GM18502 (cell line): ENCODE measurements at regions not wholly inside any gene's neighbourhood (a gene's known extent, or its start where the extent isn't known, plus 50 kb on each side); places are given as distances from the start of the nearest gene placed in this dataset.

Experiments used
- ATAC-seq: cut with Tn5 transposase; IDR thresholded peaks from one replicate; pipeline ENCODE4 v1.9.1; 2021; ENCODE audit warnings: mild to moderate bottlenecking; ENCODE audit not compliant: unreplicated experiment, poor library complexity

GRCh38 chr9:81141961-81142360 is 547.4 kb downstream of the TLE1 start:
- ATAC-seq, result no peak

- ATAC-seq, result no peak
Observed at GRCh38 chr9:81137976-81138568, 551.3 kb downstream of the TLE1 start.

- ATAC-seq, result no peak
Observed at GRCh38 chr9:81132796-81133195, 556.6 kb downstream of the TLE1 start.

- ATAC-seq, result no peak
Observed at GRCh38 chr9:81132318-81132717, 557.0 kb downstream of the TLE1 start.

- ATAC-seq, result no peak
Observed at GRCh38 chr9:81128701-81129100, 560.6 kb downstream of the TLE1 start.

- no peak for ATAC-seq
Observed at GRCh38 chr9:81125446-81126092, 563.8 kb downstream of the TLE1 start.

GRCh38 chr9:81123526-81123925 is 565.8 kb downstream of the TLE1 start:
- ATAC-seq, result no peak

- no peak for ATAC-seq
Observed at GRCh38 chr9:81122749-81123148, 566.6 kb downstream of the TLE1 start.

GRCh38 chr9:81119591-81119990 is 569.8 kb downstream of the TLE1 start:
- no peak for ATAC-seq

- no peak for ATAC-seq
Observed at GRCh38 chr9:81118416-81118815, 570.9 kb downstream of the TLE1 start.

- ATAC-seq, result no peak
Observed at GRCh38 chr9:81116340-81117137, 572.8 kb downstream of the TLE1 start.

GRCh38 chr9:81113453-81114124 is 575.8 kb downstream of the TLE1 start:
- no peak for ATAC-seq

GRCh38 chr9:81112627-81113452 is 576.5 kb downstream of the TLE1 start:
- no peak for ATAC-seq

- ATAC-seq, result no peak
Observed at GRCh38 chr9:81108821-81109220, 580.5 kb downstream of the TLE1 start.

- ATAC-seq, result no peak
Observed at GRCh38 chr9:81108391-81108790, 581.0 kb downstream of the TLE1 start.

GRCh38 chr9:81103597-81104471 is 585.5 kb downstream of the TLE1 start:
- no peak for ATAC-seq

GRCh38 chr9:81097131-81097847 is 592.1 kb downstream of the TLE1 start:
- no peak for ATAC-seq

GRCh38 chr9:81096625-81097024 is 592.7 kb downstream of the TLE1 start:
- no peak for ATAC-seq

- ATAC-seq, result no peak
Observed at GRCh38 chr9:81092057-81092456, 597.3 kb downstream of the TLE1 start.
